ENCODE measurements at regions not wholly inside any gene's neighbourhood (a gene's known extent, or its start where the extent isn't known, plus 50 kb on each side); places are given as distances from the start of the nearest gene placed in this dataset.

- TF ChIP-seq CTCF (IDR thresholded peaks at IDR 0.05; ENCODE audit: low read depth, low read length) (no peak), EZH2phosphoT487 (IDR thresholded peaks at IDR 0.05; ENCODE audit: low read depth) (no peak)
Observed at GRCh38 chrX:115363897-115364296, 74.4 kb downstream of the LUZP4 start.
